HS-27A (cell line): ENCODE measurements at regions not wholly inside any gene's neighbourhood (a gene's known extent, or its start where the extent isn't known, plus 50 kb on each side); places are given as distances from the start of the nearest gene placed in this dataset.
"Not testable (repeated sequence)": the region's sequence is repeated elsewhere in the genome, so short reads cannot be mapped to it uniquely, and the experiment has no call there.

Source experiments
- DNase-seq: peaks from one replicate; pipeline ENCODE4 v3.0.0-alpha.2; 2012; ENCODE audit warnings: low read depth, missing footprints

- DNase-seq: no peak
These were observed 865.3 kb downstream of the TBC1D22A start for GRCh38 chr22:47627556-47628253.

DNA sequence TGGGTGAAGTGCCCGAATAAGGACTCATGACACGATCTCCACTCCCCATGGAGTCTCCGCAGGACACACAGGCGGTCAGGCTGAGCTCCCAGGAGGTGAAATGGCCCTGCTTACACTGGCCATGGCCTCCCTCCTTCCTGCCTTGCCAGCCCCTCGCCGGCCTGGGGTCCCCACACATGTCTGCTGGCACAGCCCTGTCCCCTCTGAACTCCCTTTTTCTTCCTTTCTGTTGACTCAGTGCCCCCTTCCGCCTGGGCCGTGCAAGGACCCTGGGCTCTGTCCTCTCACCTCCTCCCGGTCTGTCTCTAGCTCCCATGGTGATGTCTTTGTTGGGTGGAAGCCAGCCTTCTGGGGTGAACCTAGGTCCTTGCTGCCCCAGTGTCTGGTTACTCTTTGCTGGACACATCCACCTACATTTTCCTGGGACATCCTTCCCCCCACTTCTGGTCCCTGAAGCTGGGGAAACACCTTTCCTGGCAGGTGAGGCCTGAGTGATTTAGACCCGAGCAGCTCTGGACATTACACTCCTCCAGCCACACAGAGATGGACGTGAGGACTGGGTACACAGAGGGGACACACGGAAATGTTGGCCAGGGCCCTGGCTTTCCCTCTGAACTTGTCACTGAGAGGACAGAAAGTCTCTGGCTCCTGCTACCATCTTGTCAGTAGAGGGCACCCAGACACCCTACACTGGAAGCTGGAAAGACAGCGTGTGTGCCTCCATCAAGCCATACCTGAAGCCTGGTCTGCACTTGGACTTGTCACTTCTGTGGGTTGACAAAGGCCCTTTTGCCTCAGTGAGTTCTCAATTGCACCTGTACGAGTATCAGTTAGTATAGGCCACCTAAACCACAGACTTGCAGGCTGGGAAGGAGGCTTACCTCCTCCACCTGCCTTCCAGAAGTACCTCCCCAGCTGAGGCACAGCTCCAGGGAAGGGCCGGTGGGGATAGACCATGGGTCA, 864.3 kb downstream of the TBC1D22A start:
- no peak for DNase-seq

GRCh38 chr22:47625531-47626427, 863.3 kb downstream of the TBC1D22A start:
- DNase-seq: no peak

DNA sequence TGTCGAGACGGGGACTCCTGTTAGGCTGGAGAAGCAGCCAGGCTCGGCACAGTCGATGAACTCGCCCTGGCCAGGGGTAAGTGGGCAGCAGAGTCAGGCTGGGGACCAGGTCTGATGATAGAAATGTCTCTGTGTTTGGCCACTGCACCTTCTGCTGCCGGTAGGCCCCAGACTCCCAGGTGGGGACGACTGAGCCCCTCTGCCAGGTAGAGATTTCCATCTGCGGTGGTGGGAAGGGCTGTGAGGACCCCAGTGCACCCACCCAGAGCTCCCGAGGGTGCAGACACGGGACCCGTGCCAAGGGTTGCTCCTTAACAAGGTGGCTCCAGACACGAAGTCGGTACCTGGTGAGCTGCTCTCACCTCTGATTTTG, 862.5 kb downstream of the TBC1D22A start:
- DNase-seq: no peak

GRCh38 chr22:47624252-47625012, 862.0 kb downstream of the TBC1D22A start:
- no peak for DNase-seq

DNA sequence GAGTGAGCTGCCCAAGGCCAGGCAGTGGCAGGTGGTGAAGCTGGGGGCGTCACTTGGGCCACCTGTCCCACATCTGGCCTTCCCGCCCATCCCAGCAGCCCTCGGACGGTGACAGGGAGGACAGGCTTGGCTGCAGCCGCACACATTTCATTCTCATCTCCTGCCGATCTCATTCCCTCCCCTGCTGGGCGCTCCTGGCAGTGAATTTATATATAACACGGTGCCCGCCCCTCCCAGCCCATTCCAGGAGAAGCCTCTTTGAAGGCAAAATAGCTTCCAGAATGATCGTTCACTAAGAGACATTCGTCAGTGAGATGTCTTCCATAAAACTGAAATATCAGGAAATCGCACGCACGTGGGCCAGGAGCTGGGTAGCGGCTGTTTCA, 861.3 kb downstream of the TBC1D22A start:
- DNase-seq: no peak

DNA sequence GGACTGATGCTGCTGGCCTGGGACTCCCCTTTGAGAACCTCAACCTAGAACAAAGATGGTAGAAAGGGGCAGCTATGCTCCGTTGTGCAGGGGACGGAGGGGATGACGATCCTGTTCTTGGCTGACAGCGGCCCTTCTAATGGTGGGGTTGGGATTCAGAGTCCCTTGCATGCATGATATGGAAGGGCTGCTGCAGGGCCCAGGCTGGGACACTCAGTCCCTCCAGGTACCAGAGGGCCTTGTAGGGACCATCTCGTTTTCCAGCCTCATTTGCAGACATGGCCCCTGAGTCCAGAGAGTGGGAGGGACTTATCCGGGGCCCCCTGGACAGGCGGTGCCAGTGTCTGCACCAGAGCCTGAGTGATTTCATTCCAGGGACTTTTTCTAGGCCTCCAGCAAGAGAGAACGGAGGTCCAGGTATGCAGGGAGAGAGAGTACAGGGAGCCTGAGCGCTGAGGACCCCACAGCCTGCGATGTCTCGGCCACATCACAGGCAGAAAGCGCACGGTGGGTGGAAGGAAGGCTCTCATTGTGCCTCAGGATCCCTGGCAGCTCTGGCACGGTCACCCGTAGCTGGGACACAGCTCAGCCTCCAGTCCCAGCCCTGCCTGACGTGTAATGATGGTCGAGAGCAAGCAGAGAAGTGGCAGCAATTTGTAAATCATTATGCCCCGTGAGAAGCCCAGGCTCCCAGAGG, 860.8 kb downstream of the TBC1D22A start:
- DNase-seq: no peak

DNA sequence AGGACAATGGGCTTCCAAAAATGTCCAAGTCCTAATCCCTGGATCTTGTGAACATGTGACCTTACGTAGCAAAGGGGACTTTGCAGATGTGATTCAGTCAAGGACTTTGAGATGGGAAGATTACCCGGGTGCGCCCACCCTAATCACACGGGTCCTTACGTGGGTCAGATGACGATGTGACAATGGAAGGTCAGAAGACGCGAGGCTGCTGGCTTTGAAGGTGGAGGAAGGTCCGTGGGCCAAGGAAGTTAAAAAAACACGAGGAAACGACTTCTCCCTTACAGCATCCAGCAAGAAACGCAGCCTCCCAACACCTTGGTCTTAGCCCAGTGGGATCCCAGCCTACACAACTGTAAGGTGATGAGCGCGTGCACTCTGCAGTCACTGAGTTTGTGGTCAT, 860.1 kb downstream of the TBC1D22A start:
- DNase-seq: no peak

DNA sequence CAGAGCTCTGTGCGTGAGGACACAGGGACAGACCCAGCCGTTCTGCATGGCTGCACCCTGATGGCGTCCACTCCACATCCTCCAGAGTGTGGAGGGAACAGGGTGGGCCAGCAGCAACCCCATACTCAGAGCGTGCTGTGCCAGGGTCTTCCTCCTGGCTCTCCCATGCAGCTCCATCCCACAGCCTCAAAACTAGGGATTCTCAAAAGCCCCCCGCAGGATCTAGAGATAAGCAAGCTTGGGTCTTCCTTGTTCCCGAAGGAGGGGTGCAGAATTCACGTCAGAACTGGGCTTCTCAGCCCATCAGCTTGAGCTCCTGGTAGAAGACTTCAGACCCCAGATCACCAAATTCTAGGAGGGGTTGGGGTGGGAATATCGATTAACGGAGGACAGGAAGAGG, 858.8 kb downstream of the TBC1D22A start:
- DNase-seq: no peak

DNA sequence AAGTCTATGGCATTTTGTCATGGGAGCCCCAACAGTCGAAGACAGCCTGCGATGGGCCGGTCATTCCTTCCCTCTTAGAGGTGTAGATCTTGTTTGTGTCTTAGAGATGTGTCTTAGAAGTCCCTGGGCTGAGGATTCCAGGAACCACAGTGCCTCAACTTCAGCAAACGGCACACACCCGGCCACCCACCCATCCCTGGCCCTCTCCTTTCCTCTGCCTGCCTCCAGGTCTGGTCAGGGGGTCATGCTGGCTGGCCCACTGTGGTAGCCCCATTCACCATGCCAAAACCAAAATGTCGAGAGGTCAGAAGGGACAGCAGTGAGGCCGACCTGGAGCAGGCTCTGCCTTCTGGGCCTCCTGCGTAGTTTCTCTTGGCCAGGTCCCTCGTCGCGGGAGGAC, 857.9 kb downstream of the TBC1D22A start:
- no peak for DNase-seq

GRCh38 chr22:47619631-47620030, 857.2 kb downstream of the TBC1D22A start:
- no peak for DNase-seq

- DNase-seq: no peak
These were observed 855.9 kb downstream of the TBC1D22A start for GRCh38 chr22:47618180-47619010.

- no peak for DNase-seq
These were observed 854.7 kb downstream of the TBC1D22A start for GRCh38 chr22:47617186-47617585.

DNA sequence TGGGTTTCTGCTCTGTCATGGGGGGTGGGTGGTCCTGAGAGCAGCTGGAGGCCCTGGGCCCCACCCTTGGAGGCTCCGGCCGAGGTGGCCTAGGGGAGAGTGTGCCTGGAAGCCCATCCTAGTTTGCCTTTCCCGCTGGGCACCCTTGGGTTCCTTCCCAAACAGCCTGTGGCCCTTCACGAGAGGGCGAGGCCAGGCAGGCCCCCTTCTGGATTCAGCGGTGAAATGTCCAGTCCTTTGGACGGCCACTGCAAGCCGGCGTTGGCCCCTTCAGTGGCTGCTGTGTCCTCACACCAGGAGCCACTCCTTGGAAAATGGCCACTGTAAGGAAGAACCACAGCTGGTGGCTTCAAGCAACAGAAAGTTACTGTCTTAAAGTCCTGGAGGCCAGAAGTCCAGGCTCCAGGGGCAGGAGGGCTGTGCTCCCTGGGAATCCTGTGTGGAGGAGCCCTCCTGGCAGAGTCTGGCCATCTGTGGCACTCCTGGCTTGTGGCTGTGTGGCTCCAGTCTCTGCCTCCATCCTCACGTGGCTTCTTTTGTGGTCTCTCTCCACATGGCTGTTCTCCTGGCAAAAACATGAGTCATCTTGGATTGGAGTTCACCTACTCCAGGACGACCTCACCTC, 854.1 kb downstream of the TBC1D22A start:
- DNase-seq: no peak

DNA sequence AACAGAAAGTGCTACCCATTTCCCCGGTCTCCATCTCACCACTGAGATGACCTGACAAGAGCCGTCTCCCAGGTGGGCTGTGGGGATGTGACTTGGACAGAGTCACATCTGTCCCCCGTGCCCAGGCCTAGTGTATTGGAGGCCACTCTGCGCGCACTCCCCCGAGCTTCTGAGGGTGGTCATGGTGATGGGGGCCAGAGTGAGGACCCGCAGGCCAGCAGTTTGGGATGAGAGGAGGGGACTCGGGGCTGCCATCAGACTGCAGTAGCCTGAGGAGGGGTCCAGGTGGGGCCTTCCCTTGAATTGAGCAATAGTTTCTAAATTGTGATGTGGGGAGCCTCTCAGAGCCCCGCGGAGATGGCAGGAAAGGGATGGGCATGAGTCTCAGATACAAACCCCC, 852.6 kb downstream of the TBC1D22A start:
- DNase-seq: no peak

DNA sequence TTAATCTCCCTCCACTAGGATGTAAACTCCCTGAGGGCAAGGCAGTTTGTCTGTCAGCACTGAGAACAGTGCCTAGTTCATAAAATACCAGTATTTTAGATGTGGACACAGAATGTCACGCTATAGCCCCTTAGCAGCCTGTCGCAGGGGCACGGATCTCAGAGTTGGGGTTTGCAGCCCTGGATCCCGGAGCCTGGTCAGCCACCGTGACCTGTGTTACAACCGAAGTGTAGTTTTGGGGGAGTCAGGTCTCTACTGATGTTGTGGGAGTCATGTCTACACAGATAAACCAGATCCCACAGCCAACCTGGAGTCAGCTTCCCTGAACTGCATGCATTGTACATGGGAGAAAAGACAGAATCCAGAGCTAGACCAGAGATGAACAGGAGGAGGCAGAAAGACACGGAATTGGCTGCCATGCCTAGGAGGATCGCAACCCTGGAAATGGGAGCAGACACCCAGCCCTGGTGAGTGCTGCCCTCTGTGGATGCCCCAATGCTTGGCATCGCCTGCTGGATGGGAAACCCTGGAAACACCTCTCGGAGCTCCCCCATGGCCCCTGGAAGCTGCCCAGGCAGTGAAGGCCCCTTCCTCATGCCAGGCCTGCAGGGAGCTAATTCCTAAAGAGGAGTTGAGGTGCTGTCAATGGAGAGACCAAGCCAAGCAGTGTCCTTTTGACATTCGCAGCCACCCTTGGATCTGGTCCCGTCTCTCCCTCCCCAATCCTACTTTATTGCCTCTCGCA, 851.3 kb downstream of the TBC1D22A start:
- DNase-seq: no peak

GRCh38 chr22:47613181-47613580, 850.7 kb downstream of the TBC1D22A start:
- DNase-seq: not testable (repeated sequence)

GRCh38 chr22:47612311-47612910, 850.0 kb downstream of the TBC1D22A start:
- no peak for DNase-seq
